RCC 7860 (cell line): ENCODE measurements at regions not wholly inside any gene's neighbourhood (a gene's known extent, or its start where the extent isn't known, plus 50 kb on each side); places are given as distances from the start of the nearest gene placed in this dataset.
A peak's percentile ranks its signal among the peaks of the same experiment; 100 is the strongest.
"Not testable (repeated sequence)": the region's sequence is repeated elsewhere in the genome, so short reads cannot be mapped to it uniquely, and the experiment has no call there.

Experiments
- DNase-seq: peaks from one replicate; pipeline ENCODE4 v3.0.0-alpha.2; 2015; ENCODE audit warnings: low spot score
- FAIRE-seq: peaks from 2 replicates; lab custom pipeline; 2012; peaks lifted over from hg19 to GRCh38; lab: Jason Lieb, UNC

- no peak for FAIRE-seq
- no peak for DNase-seq
Measured at GRCh38 chr7:142450206-142450605, 192.3 kb upstream of the PRSS58 start.

GRCh38 chr7:142448857-142449256, 191.0 kb upstream of the PRSS58 start:
- not testable (repeated sequence) for DNase-seq, FAIRE-seq

GRCh38 chr7:142447762-142448161, 189.9 kb upstream of the PRSS58 start:
- no peak for DNase-seq
- no peak for FAIRE-seq

GRCh38 chr7:142445019-142445686, 187.3 kb upstream of the PRSS58 start:
- no peak for DNase-seq
- FAIRE-seq, result no peak

GRCh38 chr7:142443216-142444010, 185.6 kb upstream of the PRSS58 start:
- FAIRE-seq (no peak), DNase-seq (no peak)

- no peak for FAIRE-seq
Measured at GRCh38 chr7:142442396-142442795, 184.5 kb upstream of the PRSS58 start.

GRCh38 chr7:142440906-142441411, 183.1 kb upstream of the PRSS58 start:
- DNase-seq (no peak), FAIRE-seq (no peak)

More at GRCh38 chr7:142442396-142442795, 184.5 kb upstream of the PRSS58 start:
- no peak for DNase-seq

GRCh38 chr7:142440219-142440905, 182.5 kb upstream of the PRSS58 start:
- DNase-seq, result peak; percentile 79
- peak; percentile 67 for FAIRE-seq

GRCh38 chr7:142439739-142440138, 181.9 kb upstream of the PRSS58 start:
- no peak for FAIRE-seq
- no peak for DNase-seq

GRCh38 chr7:142438923-142439515, 181.2 kb upstream of the PRSS58 start:
- DNase-seq (no peak), FAIRE-seq (no peak)

- DNase-seq (no peak), FAIRE-seq (no peak)
Measured at GRCh38 chr7:142438235-142438922, 180.5 kb upstream of the PRSS58 start.

GRCh38 chr7:142437741-142438140, 179.9 kb upstream of the PRSS58 start:
- FAIRE-seq (no peak), DNase-seq (no peak)

- DNase-seq, result no peak
- no peak for FAIRE-seq
Measured at GRCh38 chr7:142436601-142437000, 178.7 kb upstream of the PRSS58 start.

GRCh38 chr7:142435606-142436005, 177.7 kb upstream of the PRSS58 start:
- FAIRE-seq, DNase-seq: not testable (repeated sequence)

- DNase-seq (no peak), FAIRE-seq (no peak)
Measured at GRCh38 chr7:142434666-142435167, 176.9 kb upstream of the PRSS58 start.

GRCh38 chr7:142434133-142434532, 176.3 kb upstream of the PRSS58 start:
- not testable (repeated sequence) for FAIRE-seq, DNase-seq

- no peak for FAIRE-seq
- no peak for DNase-seq
Measured at GRCh38 chr7:142432377-142432776, 174.5 kb upstream of the PRSS58 start.

GRCh38 chr7:142431491-142431890, 173.6 kb upstream of the PRSS58 start:
- FAIRE-seq (no peak), DNase-seq (no peak)

- no peak for DNase-seq
- no peak for FAIRE-seq
Measured at GRCh38 chr7:142428094-142428493, 170.2 kb upstream of the PRSS58 start.

GRCh38 chr7:142425281-142425680, 167.4 kb upstream of the PRSS58 start:
- no peak for DNase-seq
- no peak for FAIRE-seq
